Endodermal cell (in vitro differentiated cells): ENCODE measurements at regions not wholly inside any gene's neighbourhood (a gene's known extent, or its start where the extent isn't known, plus 50 kb on each side); places are given as distances from the start of the nearest gene placed in this dataset.

Experiments used
- DNase-seq: peaks from one replicate; pipeline ENCODE4 v3.0.0-alpha.2; 2017
- H3K27ac ChIP-seq: 2 replicates; pipeline ENCODE4 v1.5.1; 2013; ENCODE audit warnings: mild to moderate bottlenecking, low read depth, low read length, moderate library complexity
- H3K27me3 ChIP-seq: 2 replicates; pipeline ENCODE4 v1.6.1; 2013; ENCODE audit warnings: mild to moderate bottlenecking, low read length, moderate library complexity; ENCODE audit not compliant: insufficient read depth, control insufficient read depth, poor library complexity, severe bottlenecking
- H3K36me3 ChIP-seq: 2 replicates; pipeline ENCODE4 v1.7.0; 2013; ENCODE audit warnings: mild to moderate bottlenecking, low read length, moderate library complexity; ENCODE audit not compliant: control insufficient read depth, insufficient read depth
- H3K4me1 ChIP-seq: one replicate; pipeline ENCODE4 v1.7.0; 2013; ENCODE audit warnings: low read length; ENCODE audit not compliant: control insufficient read depth, insufficient read depth
- H3K4me3 ChIP-seq: 2 replicates; pipeline ENCODE4 v1.5.1; 2013; ENCODE audit warnings: mild to moderate bottlenecking, low read length, moderate library complexity
- H3K9ac ChIP-seq: 2 replicates; pipeline ENCODE4 v1.6.1; 2013; ENCODE audit warnings: mild to moderate bottlenecking, low read length, moderate library complexity; ENCODE audit not compliant: poor library complexity, severe bottlenecking; ENCODE audit errors: extremely low read depth
- H3K9me3 ChIP-seq: 2 replicates; pipeline ENCODE4 v1.6.1; 2013; ENCODE audit warnings: mild to moderate bottlenecking, low read length, moderate library complexity; ENCODE audit not compliant: control insufficient read depth
- H3K27ac Mint-ChIP-seq: 2 replicates; pipeline ENCODE4 v1.8.0; 2020; ENCODE audit warnings: mixed read lengths
- H3K27me3 Mint-ChIP-seq: 2 replicates; pipeline ENCODE4 v1.8.0; 2021; ENCODE audit warnings: mild to moderate bottlenecking, mixed read lengths; ENCODE audit not compliant: insufficient read depth
- H3K36me3 Mint-ChIP-seq: 2 replicates; pipeline ENCODE4 v1.8.0; 2020; ENCODE audit warnings: low read depth, mixed read lengths
- H3K4me1 Mint-ChIP-seq: 2 replicates; pipeline ENCODE4 v1.8.0; 2020; ENCODE audit warnings: mixed read lengths
- H3K4me3 Mint-ChIP-seq: 2 replicates; pipeline ENCODE4 v1.8.0; 2020; ENCODE audit warnings: mild to moderate bottlenecking, moderate library complexity, mixed read lengths
- H3K9me3 Mint-ChIP-seq: 2 replicates; pipeline ENCODE4 v1.8.0; 2020; ENCODE audit warnings: mild to moderate bottlenecking, mixed read lengths
- WGBS, 2 experiments: methylation state at CpG; one replicate each; pipeline versions ENCODE4 v1.1.5 to v1.1.7; 2013; ENCODE audit warnings: missing lambda C conversion rate in 2 of 2, mixed read lengths in 1 of 2; ENCODE audit not compliant: insufficient coverage in 1 of 2, insufficient read length in 1 of 2; 5-methylcytosine and 5-hydroxymethylcytosine counted together
- TF ChIP-seq, protein P1 (sequence below): fragments of 200-600 bp; sonication (generic); conservative IDR thresholded peaks from 2 replicates; pipeline ENCODE4 v1.5.0; 2021; ENCODE audit warnings: antibody characterized with exemption, mild to moderate bottlenecking

DNA sequence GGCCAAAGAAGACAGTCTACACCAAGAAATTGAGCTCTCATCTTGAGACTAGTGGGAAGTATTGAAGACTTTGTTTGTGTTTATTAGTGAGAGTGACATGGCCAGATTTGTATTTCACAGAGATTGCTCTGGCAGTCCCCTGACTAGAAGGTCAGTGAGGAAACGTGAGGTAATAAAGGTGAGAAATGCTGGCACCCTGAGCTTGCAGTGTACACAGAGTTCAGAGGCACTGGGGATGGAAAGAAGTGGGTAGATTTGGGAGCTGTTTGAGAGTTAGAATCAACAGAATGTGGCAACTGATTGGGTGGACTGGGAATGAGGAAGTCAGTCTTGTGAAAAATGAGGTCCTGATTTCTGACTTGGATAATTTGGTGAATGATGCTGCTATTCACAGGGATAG lies 336.9 kb downstream of the SNAPC1 start:
- WGBS, 2 experiments: 90 to 100% methylated on average over 1 of the region's 1 CpG
- no peaks in the 10 kb centered on the region for H3K36me3 Mint-ChIP-seq

DNA sequence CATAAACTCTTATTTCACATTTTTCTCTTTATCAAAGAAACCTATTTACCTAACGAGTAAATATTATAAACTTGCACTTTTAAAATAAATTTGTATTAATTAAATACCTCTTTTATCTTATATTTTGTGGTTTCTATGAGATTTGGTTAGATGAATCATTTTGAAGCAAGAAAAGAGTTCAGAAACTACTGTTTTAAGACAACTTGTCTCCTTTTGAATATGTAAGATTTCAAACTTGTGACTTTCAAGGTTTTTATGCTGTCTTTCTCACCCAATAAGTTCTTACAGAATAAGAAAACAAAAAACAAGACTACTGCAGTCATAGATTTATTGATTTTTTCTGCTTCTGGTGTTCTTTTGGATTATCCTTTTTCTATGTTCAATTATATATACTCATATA lies 339.0 kb downstream of the SNAPC1 start:
- TF ChIP-seq, protein P1, sequence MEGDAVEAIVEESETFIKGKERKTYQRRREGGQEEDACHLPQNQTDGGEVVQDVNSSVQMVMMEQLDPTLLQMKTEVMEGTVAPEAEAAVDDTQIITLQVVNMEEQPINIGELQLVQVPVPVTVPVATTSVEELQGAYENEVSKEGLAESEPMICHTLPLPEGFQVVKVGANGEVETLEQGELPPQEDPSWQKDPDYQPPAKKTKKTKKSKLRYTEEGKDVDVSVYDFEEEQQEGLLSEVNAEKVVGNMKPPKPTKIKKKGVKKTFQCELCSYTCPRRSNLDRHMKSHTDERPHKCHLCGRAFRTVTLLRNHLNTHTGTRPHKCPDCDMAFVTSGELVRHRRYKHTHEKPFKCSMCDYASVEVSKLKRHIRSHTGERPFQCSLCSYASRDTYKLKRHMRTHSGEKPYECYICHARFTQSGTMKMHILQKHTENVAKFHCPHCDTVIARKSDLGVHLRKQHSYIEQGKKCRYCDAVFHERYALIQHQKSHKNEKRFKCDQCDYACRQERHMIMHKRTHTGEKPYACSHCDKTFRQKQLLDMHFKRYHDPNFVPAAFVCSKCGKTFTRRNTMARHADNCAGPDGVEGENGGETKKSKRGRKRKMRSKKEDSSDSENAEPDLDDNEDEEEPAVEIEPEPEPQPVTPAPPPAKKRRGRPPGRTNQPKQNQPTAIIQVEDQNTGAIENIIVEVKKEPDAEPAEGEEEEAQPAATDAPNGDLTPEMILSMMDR: no peak
- no peak overlapping the region for H3K4me3 Mint-ChIP-seq
- Histone ChIP-seq H3K9me3 (peaks cover under 1% of the 10 kb centered on the region), H3K9ac (no peak overlapping the region), H3K27me3 (no peaks in the 10 kb centered on the region), H3K27ac (no peak overlapping the region), H3K36me3 (no peaks in the 10 kb centered on the region), H3K4me1 (peaks cover 17% of the 10 kb centered on the region), H3K4me3 (no peak overlapping the region)
- H3K36me3 Mint-ChIP-seq: no peaks in the 10 kb centered on the region
- no peak overlapping the region for H3K27ac Mint-ChIP-seq
- peaks cover 6% of the 10 kb centered on the region for H3K27me3 Mint-ChIP-seq
- no peaks in the 10 kb centered on the region for H3K9me3 Mint-ChIP-seq
- peaks cover 21% of the 10 kb centered on the region for H3K4me1 Mint-ChIP-seq
- DNase-seq: no peak
- WGBS, 2 experiments: no CpG with 5 or more reads among the region's 1 CpG

More for the DNA sequence above, 336.9 kb downstream of the SNAPC1 start:
- Histone ChIP-seq H3K9ac (no peak overlapping the region), H3K27me3 (no peaks in the 10 kb centered on the region), H3K9me3 (peaks cover 9% of the 10 kb centered on the region), H3K4me3 (no peak overlapping the region), H3K27ac (no peak overlapping the region), H3K36me3 (no peaks in the 10 kb centered on the region), H3K4me1 (peaks cover 17% of the 10 kb centered on the region)
- Mint-ChIP-seq H3K4me3 (no peak overlapping the region), H3K27me3 (peaks cover 6% of the 10 kb centered on the region), H3K4me1 (peaks cover 21% of the 10 kb centered on the region), H3K27ac (no peak overlapping the region), H3K9me3 (peaks cover 3% of the 10 kb centered on the region)
- no peak for DNase-seq
- TF ChIP-seq, protein P1: no peak

- Histone ChIP-seq H3K4me1 (peaks cover 17% of the 10 kb centered on the region), H3K9me3 (no peaks in the 10 kb centered on the region), H3K36me3 (no peaks in the 10 kb centered on the region), H3K4me3 (no peak overlapping the region), H3K27me3 (no peaks in the 10 kb centered on the region), H3K27ac (no peak overlapping the region), H3K9ac (no peak overlapping the region)
- Mint-ChIP-seq H3K4me3 (no peak overlapping the region), H3K9me3 (no peaks in the 10 kb centered on the region), H3K36me3 (no peaks in the 10 kb centered on the region), H3K4me1 (peaks cover 21% of the 10 kb centered on the region), H3K27ac (no peak overlapping the region), H3K27me3 (peaks cover 6% of the 10 kb centered on the region)
- 84 to 86% methylated on average over 3 of the region's 3 CpGs for WGBS, 2 experiments
- TF ChIP-seq, protein P1: no peak
- no peak for DNase-seq
These were observed 339.6 kb downstream of the SNAPC1 start for GRCh38 chr14:62101673-62102348.
